Testis (tissue), 2 donors: ENCODE measurements at regions not wholly inside any gene's neighbourhood (a gene's known extent, or its start where the extent isn't known, plus 50 kb on each side); places are given as distances from the start of the nearest gene placed in this dataset.
"Not testable (repeated sequence)": the region's sequence is repeated elsewhere in the genome, so short reads cannot be mapped to it uniquely, and the experiment has no call there.

Experiments used
- CTCF ChIP-seq, 3 experiments: fragments of 450-650 bp in 2 of 3; fragments of 200-600 bp in 1 of 3; sonication (generic) in 1 of 3; IDR thresholded peaks; one replicate each; pipeline ENCODE4 v1.5.1; 2016 to 2019; ENCODE audit warnings: antibody characterized with exemption in 3 of 3, mild to moderate bottlenecking in 2 of 3, moderate library complexity in 1 of 3
- POLR2A ChIP-seq: fragments of 450-650 bp; IDR thresholded peaks from one replicate; pipeline ENCODE4 v1.6.1; 2017; ENCODE audit warnings: antibody characterized with exemption, mild to moderate bottlenecking, moderate library complexity

GRCh38 chr6:68085599-68085998 lies 549.5 kb upstream of the ADGRB3 start:
- TF ChIP-seq POLR2A; CTCF (IDR thresholded peaks at IDR 0.05): not testable (repeated sequence)
